MM.1S (cell line): ENCODE measurements at regions not wholly inside any gene's neighbourhood (a gene's known extent, or its start where the extent isn't known, plus 50 kb on each side); places are given as distances from the start of the nearest gene placed in this dataset.

Source experiments
- DNase-seq: peaks from one replicate; pipeline ENCODE4 v3.0.0-alpha.2; 2015
- H2AFZ ChIP-seq: fragments of 300-600 bp; sonication (generic); 2 replicates; pipeline ENCODE4 v1.6.0; 2016; ENCODE audit warnings: antibody characterized with exemption, low read length
- H3F3A ChIP-seq: fragments of 300-600 bp; sonication (generic); 2 replicates; pipeline ENCODE4 v1.6.1; 2016; ENCODE audit warnings: mild to moderate bottlenecking, antibody characterized with exemption, low read length, moderate library complexity, mixed read lengths; ENCODE audit not compliant: insufficient read depth
- H3K27ac ChIP-seq: fragments of 300-600 bp; sonication (generic); 2 replicates; pipeline ENCODE4 v1.5.1; 2016; ENCODE audit warnings: mild to moderate bottlenecking, low read length
- H3K27me3 ChIP-seq: fragments of 300-600 bp; sonication (generic); replicated peaks from 2 replicates; pipeline ENCODE4 v1.6.0; 2016; ENCODE audit warnings: low read length; ENCODE audit not compliant: insufficient read depth
- H3K36me3 ChIP-seq: fragments of 300-600 bp; sonication (generic); replicated peaks from 2 replicates; pipeline ENCODE4 v1.6.1; 2016; ENCODE audit warnings: mild to moderate bottlenecking, low read length, mixed read lengths; ENCODE audit not compliant: insufficient read depth
- H3K4me1 ChIP-seq: fragments of 300-600 bp; sonication (generic); 2 replicates; pipeline ENCODE4 v1.6.1; 2016; ENCODE audit warnings: low read length, mixed read lengths
- H3K4me2 ChIP-seq: fragments of 300-600 bp; sonication (generic); 2 replicates; pipeline ENCODE4 v1.6.0; 2016; ENCODE audit warnings: low read depth, low read length
- H3K4me3 ChIP-seq: fragments of 300-600 bp; sonication (generic); 2 replicates; pipeline ENCODE4 v1.5.1; 2016; ENCODE audit warnings: low read length, mixed read lengths
- H3K79me2 ChIP-seq: fragments of 300-600 bp; sonication (generic); 2 replicates; pipeline ENCODE4 v1.6.1; 2016; ENCODE audit warnings: mixed run types, low read length, mixed read lengths
- H3K9ac ChIP-seq: fragments of 300-600 bp; sonication (generic); 2 replicates; pipeline ENCODE4 v1.6.1; 2016; ENCODE audit warnings: low read length, mixed read lengths
- H3K9me2 ChIP-seq: fragments of 300-600 bp; sonication (generic); replicated peaks from 2 replicates; pipeline ENCODE4 v1.6.1; 2016; ENCODE audit warnings: mild to moderate bottlenecking, low read length, mixed read lengths; ENCODE audit not compliant: insufficient read depth
- H3K9me3 ChIP-seq: fragments of 300-600 bp; sonication (generic); replicated peaks from 2 replicates; pipeline ENCODE4 v1.6.1; 2016; ENCODE audit warnings: mild to moderate bottlenecking, low read length, mixed read lengths; ENCODE audit not compliant: insufficient read depth
- H4K20me1 ChIP-seq: fragments of 300-600 bp; sonication (generic); 2 replicates; pipeline ENCODE4 v1.6.1; 2016; ENCODE audit warnings: mild to moderate bottlenecking, low read length, moderate library complexity, mixed read lengths; ENCODE audit not compliant: insufficient read depth
- EZH2 ChIP-seq: fragments of 300-600 bp; sonication (generic); optimal IDR thresholded peaks from 2 replicates; pipeline ENCODE3; 2017; ENCODE audit warnings: low read depth, mild to moderate bottlenecking, antibody characterized with exemption, low read length, mixed read lengths
- EZH2phosphoT487 ChIP-seq: fragments of 300-600 bp; sonication (generic); IDR thresholded peaks from 2 replicates; pipeline ENCODE4 v1.6.1; 2018; ENCODE audit warnings: antibody characterized with exemption, low read length
- TF ChIP-seq, protein P1 (sequence below): fragments of 300-600 bp; sonication (generic); IDR thresholded peaks from 2 replicates; pipeline ENCODE4 v1.5.1; 2016; ENCODE audit warnings: antibody characterized with exemption, low read length, mixed read lengths

DNA sequence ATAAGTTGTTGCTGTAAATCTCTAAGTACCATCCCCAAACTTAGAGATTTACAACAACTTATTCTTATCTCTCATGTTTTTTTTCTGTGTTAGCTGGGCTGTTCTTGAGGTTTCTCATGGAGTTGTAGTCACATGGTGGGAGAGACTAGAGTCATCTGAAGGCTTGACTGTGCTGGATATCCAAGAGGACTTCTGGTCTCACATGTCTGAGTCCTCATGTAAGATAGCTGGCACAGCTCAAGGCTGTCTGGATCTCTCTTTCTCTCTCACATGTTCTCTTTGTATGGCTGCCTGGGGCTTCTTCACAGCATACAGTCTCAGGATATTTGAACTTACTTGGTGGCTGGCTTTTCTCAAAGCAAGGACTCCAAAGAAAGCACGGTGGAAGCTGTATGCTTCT lies 63.8 kb downstream of the DACT1 start:
- TF ChIP-seq EZH2 = no peak
- TF ChIP-seq, protein P1, sequence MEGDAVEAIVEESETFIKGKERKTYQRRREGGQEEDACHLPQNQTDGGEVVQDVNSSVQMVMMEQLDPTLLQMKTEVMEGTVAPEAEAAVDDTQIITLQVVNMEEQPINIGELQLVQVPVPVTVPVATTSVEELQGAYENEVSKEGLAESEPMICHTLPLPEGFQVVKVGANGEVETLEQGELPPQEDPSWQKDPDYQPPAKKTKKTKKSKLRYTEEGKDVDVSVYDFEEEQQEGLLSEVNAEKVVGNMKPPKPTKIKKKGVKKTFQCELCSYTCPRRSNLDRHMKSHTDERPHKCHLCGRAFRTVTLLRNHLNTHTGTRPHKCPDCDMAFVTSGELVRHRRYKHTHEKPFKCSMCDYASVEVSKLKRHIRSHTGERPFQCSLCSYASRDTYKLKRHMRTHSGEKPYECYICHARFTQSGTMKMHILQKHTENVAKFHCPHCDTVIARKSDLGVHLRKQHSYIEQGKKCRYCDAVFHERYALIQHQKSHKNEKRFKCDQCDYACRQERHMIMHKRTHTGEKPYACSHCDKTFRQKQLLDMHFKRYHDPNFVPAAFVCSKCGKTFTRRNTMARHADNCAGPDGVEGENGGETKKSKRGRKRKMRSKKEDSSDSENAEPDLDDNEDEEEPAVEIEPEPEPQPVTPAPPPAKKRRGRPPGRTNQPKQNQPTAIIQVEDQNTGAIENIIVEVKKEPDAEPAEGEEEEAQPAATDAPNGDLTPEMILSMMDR = no peak
- no peak for TF ChIP-seq EZH2phosphoT487
- Histone ChIP-seq H3F3A (no peaks in the 10 kb centered on the region), H3K36me3 (no peaks in the 10 kb centered on the region), H2AFZ (no peak overlapping the region), H3K4me2 (no peak overlapping the region), H3K4me1 (no peaks in the 10 kb centered on the region), H3K9ac (no peak overlapping the region), H3K9me2 (no peaks in the 10 kb centered on the region), H3K27me3 (no peaks in the 10 kb centered on the region), H3K79me2 (no peaks in the 10 kb centered on the region), H3K27ac (no peak overlapping the region), H3K9me3 (no peaks in the 10 kb centered on the region), H4K20me1 (no peaks in the 10 kb centered on the region), H3K4me3 (no peak overlapping the region)
- DNase-seq = no peak

DNA sequence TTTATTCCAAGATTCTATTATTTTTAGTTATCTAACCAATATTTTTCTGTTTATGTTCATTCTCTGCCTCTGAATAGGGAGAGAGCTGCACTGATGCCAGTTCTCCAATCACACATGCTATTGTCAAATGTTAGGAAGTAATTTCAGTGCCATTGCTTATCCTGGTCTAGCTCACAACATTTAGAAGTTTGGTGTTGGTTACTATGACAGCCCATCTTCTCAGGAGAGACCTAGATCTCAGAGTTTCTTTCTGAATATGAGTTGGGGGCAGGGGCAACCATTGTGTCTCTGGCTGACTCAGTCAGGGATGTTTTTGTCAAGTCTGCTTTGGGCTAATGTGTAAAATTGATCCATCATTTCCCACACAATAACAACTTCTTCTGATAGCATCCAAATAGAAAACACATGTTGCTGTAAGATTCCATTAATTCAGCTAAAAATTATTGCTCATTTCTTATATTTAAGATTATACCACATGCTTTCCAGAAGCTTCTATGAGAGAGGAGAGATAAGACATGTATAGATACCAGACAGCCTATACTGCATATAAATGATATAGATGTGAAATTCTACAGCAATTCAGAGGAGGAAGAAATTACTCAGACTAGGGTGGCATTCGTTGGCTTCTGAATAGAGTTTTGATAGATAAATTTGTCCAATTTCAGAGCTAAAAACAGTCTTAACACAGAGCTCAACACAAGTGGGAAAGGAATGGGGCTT lies 64.8 kb downstream of the DACT1 start:
- H3K27ac ChIP-seq = no peak overlapping the region
- TF ChIP-seq EZH2 = no peak
- TF ChIP-seq EZH2phosphoT487 = no peak
- TF ChIP-seq, protein P1 = no peak
- H3K27me3 ChIP-seq = no peaks in the 10 kb centered on the region
- H3K9me3 ChIP-seq = no peaks in the 10 kb centered on the region
- H3K4me1 ChIP-seq = no peaks in the 10 kb centered on the region
- DNase-seq = no peak
- H3K9ac ChIP-seq = no peak overlapping the region
- no peaks in the 10 kb centered on the region for H3K79me2 ChIP-seq
- no peaks in the 10 kb centered on the region for H4K20me1 ChIP-seq
- no peak overlapping the region for H2AFZ ChIP-seq
- H3F3A ChIP-seq = no peaks in the 10 kb centered on the region
- no peak overlapping the region for H3K4me2 ChIP-seq
- H3K36me3 ChIP-seq = no peaks in the 10 kb centered on the region
- H3K9me2 ChIP-seq = no peaks in the 10 kb centered on the region
- no peak overlapping the region for H3K4me3 ChIP-seq

DNA sequence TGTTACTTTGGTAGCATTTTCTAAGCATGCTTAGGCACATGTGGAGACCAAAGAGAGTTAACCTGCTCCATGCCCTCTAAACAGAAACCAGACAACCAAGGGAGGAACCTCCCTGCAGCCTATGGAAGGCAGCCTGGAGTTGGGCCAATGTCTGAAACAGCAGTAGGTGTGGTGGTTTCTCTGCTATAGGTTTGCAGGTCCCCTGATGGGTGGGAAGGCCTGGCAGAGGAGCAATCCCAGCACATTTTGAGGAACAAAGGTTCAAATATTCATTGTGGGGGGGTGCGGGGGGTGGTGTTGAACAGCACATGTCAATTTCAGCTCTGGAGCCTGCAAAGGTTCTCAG lies 65.4 kb downstream of the DACT1 start:
- Histone ChIP-seq H3K79me2 (no peaks in the 10 kb centered on the region), H3K9me3 (no peaks in the 10 kb centered on the region), H3K36me3 (no peaks in the 10 kb centered on the region), H3K9me2 (no peaks in the 10 kb centered on the region), H4K20me1 (no peaks in the 10 kb centered on the region), H3K27me3 (no peaks in the 10 kb centered on the region), H3K9ac (no peak overlapping the region), H3F3A (no peaks in the 10 kb centered on the region), H3K4me2 (no peak overlapping the region), H3K4me3 (no peak overlapping the region), H3K4me1 (no peaks in the 10 kb centered on the region), H3K27ac (no peak overlapping the region), H2AFZ (no peak overlapping the region)
- no peak for DNase-seq
- no peak for TF ChIP-seq EZH2
- TF ChIP-seq EZH2phosphoT487 = no peak
- TF ChIP-seq, protein P1 = no peak
